ENCODE measurements at regions not wholly inside any gene's neighbourhood (a gene's known extent, or its start where the extent isn't known, plus 50 kb on each side); places are given as distances from the start of the nearest gene placed in this dataset.
A peak's percentile ranks its signal among the peaks of the same experiment; 100 is the strongest.

DNA sequence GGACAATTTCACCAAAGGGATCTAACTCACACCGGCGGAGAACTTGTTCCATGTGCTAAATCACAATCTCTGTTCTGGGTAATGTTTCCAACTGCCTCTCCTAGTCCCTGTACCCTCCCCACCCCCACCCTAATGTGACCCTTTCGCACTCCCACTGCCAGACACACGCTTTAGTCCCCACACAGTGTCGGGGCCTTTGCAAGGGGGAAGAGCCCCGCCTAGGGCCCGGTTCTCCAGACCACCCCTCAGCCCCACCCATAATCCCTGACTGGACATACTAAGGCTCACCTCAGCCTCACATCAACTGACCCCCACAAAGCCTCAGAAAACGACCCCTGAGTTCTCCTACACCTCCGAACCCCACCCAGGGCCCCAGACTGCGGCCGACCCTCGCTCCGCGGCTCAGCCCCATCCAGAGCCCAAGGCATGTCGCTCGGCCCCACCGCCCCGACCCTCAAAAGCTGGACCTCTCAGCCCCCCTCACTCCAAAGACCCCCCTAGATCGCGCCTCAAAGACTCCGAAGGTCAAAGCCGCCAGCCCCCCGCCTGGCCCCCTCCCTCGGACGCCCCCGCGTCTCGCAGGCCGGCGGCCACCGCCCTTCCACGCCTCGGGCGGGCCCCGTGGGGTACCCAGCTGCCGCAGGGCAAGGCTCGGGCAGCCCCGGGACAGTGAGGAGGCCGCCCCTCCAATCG, 72.0 kb upstream of the MAP4 start (continued):
- TF ChIP-seq MTA2 (IDR thresholded peaks at IDR 0.05; ENCODE audit: low read depth) (0 out of 2 replicates have a peak, but pooled peaks have one; percentile 13), SIN3A (IDR thresholded peaks at IDR 0.05; ENCODE audit: borderline replicate concordance in 2 of 2, control insufficient read depth in 1 of 2, low read depth in 2 of 2, low read length in 2 of 2) (0 out of 4 replicates have a peak, but pooled peaks of 1 of the 2 experiments have one; percentile 15), SMARCE1 (IDR thresholded peaks at IDR 0.05) (0 out of 2 replicates have a peak, but pooled peaks have one; percentile 0), ZNF740 (CRISPR knock-in tag; IDR thresholded peaks at IDR 0.05) (peak; percentile 58; the same call in 1 of the 2 replicates), ZNF740 (tag; IDR thresholded peaks at IDR 0.05) (no peak), ZNF644 (tag; IDR thresholded peaks at IDR 0.05; ENCODE audit: low read depth) (no peak), MBD2 (IDR thresholded peaks at IDR 0.05; ENCODE audit: borderline replicate concordance, low read depth) (no peak), TRIM24 (IDR thresholded peaks at IDR 0.05) (no peak), NCOA2 (IDR thresholded peaks at IDR 0.05; ENCODE audit: partially characterized antibody in 2 of 2) (no peak), CBFA2T3 (IDR thresholded peaks at IDR 0.05) (no peak), ZNF79 (CRISPR knock-in tag; IDR thresholded peaks at IDR 0.05; ENCODE audit: low read depth) (no peak), BMI1 (IDR thresholded peaks at IDR 0.05; ENCODE audit: low read length) (no peak), GTF2E2 (tag; IDR thresholded peaks at IDR 0.05) (no peak), ZNF41 (CRISPR knock-in tag; conservative IDR thresholded peaks at IDR 0.05) (no peak), ZFX (CRISPR knock-in tag; IDR thresholded peaks at IDR 0.05) (0 out of 2 replicates have a peak, but pooled peaks have one; percentile 2), NBN (IDR thresholded peaks at IDR 0.05; ENCODE audit: low read depth) (no peak), SAFB2 (IDR thresholded peaks at IDR 0.05; ENCODE audit: borderline replicate concordance, low read depth, low read length, severe bottlenecking) (no peak), SRF (CRISPR knock-in tag; IDR thresholded peaks at IDR 0.05) (0 out of 4 replicates have a peak, but pooled peaks of 1 of the 2 experiments have one; percentile 42), ZBTB26 (CRISPR knock-in tag; IDR thresholded peaks at IDR 0.05) (no peak), MAFF (IDR thresholded peaks at IDR 0.05; ENCODE audit: low read length) (no peak), ZBTB7A (IDR thresholded peaks at IDR 0.05; ENCODE audit: borderline replicate concordance, control insufficient read depth, low read depth, low read length) (peak; percentile 84), RCOR1 (IDR thresholded peaks at IDR 0.05; ENCODE audit: borderline replicate concordance in 1 of 2, low read depth in 2 of 2, low read length in 2 of 2) (no peak), NCOR1 (IDR thresholded peaks at IDR 0.05) (peak; percentile 24; the same call in 1 of the 2 replicates), NELFE (IDR thresholded peaks at IDR 0.05; ENCODE audit: insufficient read depth, insufficient read length) (no peak), RHOXF2B (CRISPR knock-in tag; conservative IDR thresholded peaks at IDR 0.05) (no peak), PURB (CRISPR knock-in tag; IDR thresholded peaks at IDR 0.05; ENCODE audit: low read depth) (no peak)
- TF ChIP-seq, protein P1, sequence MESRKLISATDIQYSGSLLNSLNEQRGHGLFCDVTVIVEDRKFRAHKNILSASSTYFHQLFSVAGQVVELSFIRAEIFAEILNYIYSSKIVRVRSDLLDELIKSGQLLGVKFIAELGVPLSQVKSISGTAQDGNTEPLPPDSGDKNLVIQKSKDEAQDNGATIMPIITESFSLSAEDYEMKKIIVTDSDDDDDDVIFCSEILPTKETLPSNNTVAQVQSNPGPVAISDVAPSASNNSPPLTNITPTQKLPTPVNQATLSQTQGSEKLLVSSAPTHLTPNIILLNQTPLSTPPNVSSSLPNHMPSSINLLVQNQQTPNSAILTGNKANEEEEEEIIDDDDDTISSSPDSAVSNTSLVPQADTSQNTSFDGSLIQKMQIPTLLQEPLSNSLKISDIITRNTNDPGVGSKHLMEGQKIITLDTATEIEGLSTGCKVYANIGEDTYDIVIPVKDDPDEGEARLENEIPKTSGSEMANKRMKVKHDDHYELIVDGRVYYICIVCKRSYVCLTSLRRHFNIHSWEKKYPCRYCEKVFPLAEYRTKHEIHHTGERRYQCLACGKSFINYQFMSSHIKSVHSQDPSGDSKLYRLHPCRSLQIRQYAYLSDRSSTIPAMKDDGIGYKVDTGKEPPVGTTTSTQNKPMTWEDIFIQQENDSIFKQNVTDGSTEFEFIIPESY (CRISPR knock-in tag; IDR thresholded peaks at IDR 0.05) = no peak
